Inferior parietal cortex (tissue), 1 donor: ENCODE measurements at regions not wholly inside any gene's neighbourhood (a gene's known extent, or its start where the extent isn't known, plus 50 kb on each side); places are given as distances from the start of the nearest gene placed in this dataset.
"Not testable (repeated sequence)": the region's sequence is repeated elsewhere in the genome, so short reads cannot be mapped to it uniquely, and the experiment has no call there.

Experiments used
- DNase-seq: peaks from one replicate; pipeline ENCODE4 v3.0.0-alpha.2; 2016; ENCODE audit errors: extremely low spot score

GRCh38 chr3:4149296-4149695 is 153.9 kb upstream of the SETMAR start:
- no peak for DNase-seq

- no peak for DNase-seq
These were observed 152.4 kb upstream of the SETMAR start for GRCh38 chr3:4150816-4151215.

- no peak for DNase-seq
These were observed 151.3 kb upstream of the SETMAR start for GRCh38 chr3:4151859-4152258.

GRCh38 chr3:4153771-4154170 is 149.4 kb upstream of the SETMAR start:
- no peak for DNase-seq

- DNase-seq = no peak
These were observed 144.8 kb upstream of the SETMAR start for GRCh38 chr3:4158329-4158728.

GRCh38 chr3:4162096-4162495 is 141.1 kb upstream of the SETMAR start:
- DNase-seq = no peak

GRCh38 chr3:4163011-4163410 is 140.2 kb upstream of the SETMAR start:
- DNase-seq = no peak

GRCh38 chr3:4166540-4166939 is 136.6 kb upstream of the SETMAR start:
- no peak for DNase-seq

GRCh38 chr3:4167230-4167629 is 135.9 kb upstream of the SETMAR start:
- not testable (repeated sequence) for DNase-seq

GRCh38 chr3:4174791-4175190 is 128.4 kb upstream of the SETMAR start:
- no peak for DNase-seq

GRCh38 chr3:4191971-4192370 is 111.2 kb upstream of the SETMAR start:
- no peak for DNase-seq

- DNase-seq = no peak
These were observed 108.2 kb upstream of the SETMAR start for GRCh38 chr3:4195006-4195405.

- no peak for DNase-seq
These were observed 106.5 kb upstream of the SETMAR start for GRCh38 chr3:4196506-4197147.

GRCh38 chr3:4197670-4198069 is 105.5 kb upstream of the SETMAR start:
- DNase-seq = no peak

GRCh38 chr3:4198491-4198890 is 104.7 kb upstream of the SETMAR start:
- DNase-seq = no peak

- DNase-seq = not testable (repeated sequence)
These were observed 98.4 kb upstream of the SETMAR start for GRCh38 chr3:4204776-4205175.

GRCh38 chr3:4207672-4208071 is 95.5 kb upstream of the SETMAR start:
- DNase-seq = no peak

GRCh38 chr3:4208556-4208955 is 94.6 kb upstream of the SETMAR start:
- DNase-seq = no peak

- DNase-seq = no peak
These were observed 91.6 kb upstream of the SETMAR start for GRCh38 chr3:4211610-4212009.

GRCh38 chr3:4213420-4213819 is 89.7 kb upstream of the SETMAR start:
- not testable (repeated sequence) for DNase-seq

- DNase-seq = not testable (repeated sequence)
These were observed 86.2 kb upstream of the SETMAR start for GRCh38 chr3:4216974-4217373.

- DNase-seq = no peak
These were observed 84.5 kb upstream of the SETMAR start for GRCh38 chr3:4218456-4219226.

- no peak for DNase-seq
These were observed 84.0 kb upstream of the SETMAR start for GRCh38 chr3:4219227-4219568.

GRCh38 chr3:4220065-4220464 is 83.1 kb upstream of the SETMAR start:
- no peak for DNase-seq
